WTC11 (cell line): ENCODE measurements at regions not wholly inside any gene's neighbourhood (a gene's known extent, or its start where the extent isn't known, plus 50 kb on each side); places are given as distances from the start of the nearest gene placed in this dataset.

Source experiments
- ATAC-seq: fragments of 200-7000 bp; cut with Tn5 transposase; 2 replicates; pipeline ENCODE4 v1.10.0; 2021; ENCODE audit warnings: mild to moderate bottlenecking, moderate library complexity
- CTCF ChIA-PET: fragments of 300-600 bp; sonication (Branson Sonifier 250); formaldehyde crosslinking; loops from one replicate; lab custom pipeline; 2021; ENCODE audit warnings: antibody characterized with exemption; lab: Charles Lee
- POLR2A ChIA-PET: fragments of 350-600 bp; sonication (Branson Sonifier 250); formaldehyde crosslinking; loops from one replicate; lab custom pipeline; 2021; ENCODE audit warnings: antibody characterized with exemption; lab: Charles Lee
- DNase-seq: peaks from one replicate; pipeline ENCODE4 v3.0.0; 2021; ENCODE audit warnings: low spot score
- H3K27ac Mint-ChIP-seq: 2 replicates; pipeline ENCODE4 v1.8.0; 2021; ENCODE audit warnings: mixed read lengths
- H3K27me3 Mint-ChIP-seq: 2 replicates; pipeline ENCODE4 v1.8.0; 2021; ENCODE audit warnings: low read depth, mild to moderate bottlenecking, moderate library complexity, mixed read lengths
- H3K36me3 Mint-ChIP-seq: 2 replicates; pipeline ENCODE4 v1.8.0; 2021; ENCODE audit warnings: mixed read lengths
- H3K4me1 Mint-ChIP-seq: 2 replicates; pipeline ENCODE4 v1.8.0; 2022; ENCODE audit warnings: mixed read lengths
- H3K4me3 Mint-ChIP-seq: 2 replicates; pipeline ENCODE4 v1.8.0; 2021; ENCODE audit warnings: mild to moderate bottlenecking, moderate library complexity, mixed read lengths
- H3K9me3 Mint-ChIP-seq: 2 replicates; pipeline ENCODE4 v1.8.0; 2021; ENCODE audit warnings: mixed read lengths
- AR ChIP-seq: fragments of 250-450 bp; sonication (Bioruptor Pico); IDR thresholded peaks from 2 replicates; pipeline ENCODE4 v1.9.0; 2021; ENCODE audit warnings: mild to moderate bottlenecking
- ATF3 ChIP-seq: sonication (generic); formaldehyde crosslinking; conservative IDR thresholded peaks from 2 replicates; pipeline ENCODE4 v1.8.1; 2022; ENCODE audit warnings: mild to moderate bottlenecking, missing genetic modification reagents
- CBFB ChIP-seq: sonication (generic); formaldehyde crosslinking; IDR thresholded peaks from 2 replicates; pipeline ENCODE4 v1.8.1; 2022; ENCODE audit warnings: mild to moderate bottlenecking, low read depth, missing genetic modification reagents
- ELF4 ChIP-seq: sonication (generic); formaldehyde crosslinking; IDR thresholded peaks from 2 replicates; pipeline ENCODE4 v1.8.1; 2022; ENCODE audit warnings: low read depth, mild to moderate bottlenecking, moderate library complexity, missing genetic modification reagents
- ERG ChIP-seq: fragments of 250-450 bp; sonication (Bioruptor Pico); IDR thresholded peaks from 2 replicates; pipeline ENCODE4 v1.8.0; 2021; ENCODE audit warnings: mild to moderate bottlenecking
- FOXP1 ChIP-seq: sonication (generic); formaldehyde crosslinking; IDR thresholded peaks from 2 replicates; pipeline ENCODE4 v1.8.0; 2022; ENCODE audit warnings: missing genetic modification reagents, mild to moderate bottlenecking, moderate library complexity, borderline replicate concordance
- GRHL2 ChIP-seq: fragments of 250-450 bp; sonication (Bioruptor Pico); IDR thresholded peaks from 2 replicates; pipeline ENCODE4 v1.8.0; 2022; ENCODE audit warnings: mild to moderate bottlenecking, moderate library complexity; ENCODE audit not compliant: insufficient replicate concordance, severe bottlenecking
- HMGA2 ChIP-seq: fragments of 250-450 bp; sonication (Bioruptor Pico); IDR thresholded peaks from 2 replicates; pipeline ENCODE4 v1.4.0; 2021; ENCODE audit warnings: mild to moderate bottlenecking, moderate library complexity
- NFE2L1 ChIP-seq: sonication (generic); formaldehyde crosslinking; IDR thresholded peaks from 2 replicates; pipeline ENCODE4 v1.8.1; 2023; ENCODE audit warnings: missing genetic modification reagents
- NR3C1 ChIP-seq: sonication (generic); formaldehyde crosslinking; conservative IDR thresholded peaks from 2 replicates; pipeline ENCODE4 v1.8.1; 2023; ENCODE audit warnings: low read depth, mild to moderate bottlenecking, missing genetic modification reagents
- OVOL2 ChIP-seq: fragments of 250-450 bp; sonication (Bioruptor Pico); IDR thresholded peaks from 2 replicates; pipeline ENCODE4 v1.9.0; 2021; ENCODE audit warnings: mild to moderate bottlenecking, borderline replicate concordance
- SMAD3 ChIP-seq: sonication (generic); formaldehyde crosslinking; IDR thresholded peaks from 2 replicates; pipeline ENCODE4 v1.8.0; 2022; ENCODE audit warnings: missing genetic modification reagents, mild to moderate bottlenecking, borderline replicate concordance
- SMAD4 ChIP-seq: sonication (generic); formaldehyde crosslinking; IDR thresholded peaks from 2 replicates; pipeline ENCODE4 v1.8.0; 2022; ENCODE audit warnings: mild to moderate bottlenecking, missing genetic modification reagents
- TP53 ChIP-seq: sonication (generic); formaldehyde crosslinking; IDR thresholded peaks from 2 replicates; pipeline ENCODE4 v1.8.1; 2023; ENCODE audit warnings: mild to moderate bottlenecking, missing genetic modification reagents
- ZNF121 ChIP-seq: sonication (generic); formaldehyde crosslinking; IDR thresholded peaks from 2 replicates; pipeline ENCODE4 v1.8.0; 2023; ENCODE audit warnings: missing genetic modification reagents
- ZNF232 ChIP-seq: sonication (generic); formaldehyde crosslinking; IDR thresholded peaks from 2 replicates; pipeline ENCODE4 v1.8.0; 2022; ENCODE audit warnings: mild to moderate bottlenecking, missing genetic modification reagents
- ZNF317 ChIP-seq: sonication (generic); formaldehyde crosslinking; IDR thresholded peaks from 2 replicates; pipeline ENCODE4 v1.8.1; 2023; ENCODE audit warnings: low read depth, mild to moderate bottlenecking, moderate library complexity, missing genetic modification reagents, borderline replicate concordance
- ZNF423 ChIP-seq: fragments of 250-450 bp; sonication (Bioruptor Pico); IDR thresholded peaks from 2 replicates; pipeline ENCODE4 v2.1.2; 2022; ENCODE audit warnings: mild to moderate bottlenecking, moderate library complexity
- ZNF671 ChIP-seq: fragments of 250-450 bp; sonication (Bioruptor Pico); IDR thresholded peaks from 2 replicates; pipeline ENCODE4 v1.8.0; 2021; ENCODE audit warnings: mild to moderate bottlenecking
- TF ChIP-seq, protein P1 (sequence below): sonication (generic); formaldehyde crosslinking; IDR thresholded peaks from 2 replicates; pipeline ENCODE4 v1.8.1; 2023; ENCODE audit warnings: mild to moderate bottlenecking, missing genetic modification reagents
- TF ChIP-seq, protein P2 (sequence below): fragments of 200-600 bp; IDR thresholded peaks from 2 replicates; pipeline ENCODE4 v1.8.0; 2022; ENCODE audit warnings: antibody characterized with exemption

- no peak for TF ChIP-seq ERG
- no peak for TF ChIP-seq SMAD3 (CRISPR knock-in tag)
- TF ChIP-seq, protein P1, sequence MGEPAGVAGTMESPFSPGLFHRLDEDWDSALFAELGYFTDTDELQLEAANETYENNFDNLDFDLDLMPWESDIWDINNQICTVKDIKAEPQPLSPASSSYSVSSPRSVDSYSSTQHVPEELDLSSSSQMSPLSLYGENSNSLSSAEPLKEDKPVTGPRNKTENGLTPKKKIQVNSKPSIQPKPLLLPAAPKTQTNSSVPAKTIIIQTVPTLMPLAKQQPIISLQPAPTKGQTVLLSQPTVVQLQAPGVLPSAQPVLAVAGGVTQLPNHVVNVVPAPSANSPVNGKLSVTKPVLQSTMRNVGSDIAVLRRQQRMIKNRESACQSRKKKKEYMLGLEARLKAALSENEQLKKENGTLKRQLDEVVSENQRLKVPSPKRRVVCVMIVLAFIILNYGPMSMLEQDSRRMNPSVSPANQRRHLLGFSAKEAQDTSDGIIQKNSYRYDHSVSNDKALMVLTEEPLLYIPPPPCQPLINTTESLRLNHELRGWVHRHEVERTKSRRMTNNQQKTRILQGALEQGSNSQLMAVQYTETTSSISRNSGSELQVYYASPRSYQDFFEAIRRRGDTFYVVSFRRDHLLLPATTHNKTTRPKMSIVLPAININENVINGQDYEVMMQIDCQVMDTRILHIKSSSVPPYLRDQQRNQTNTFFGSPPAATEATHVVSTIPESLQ (CRISPR knock-in tag) = no peak
- TF ChIP-seq, protein P2, sequence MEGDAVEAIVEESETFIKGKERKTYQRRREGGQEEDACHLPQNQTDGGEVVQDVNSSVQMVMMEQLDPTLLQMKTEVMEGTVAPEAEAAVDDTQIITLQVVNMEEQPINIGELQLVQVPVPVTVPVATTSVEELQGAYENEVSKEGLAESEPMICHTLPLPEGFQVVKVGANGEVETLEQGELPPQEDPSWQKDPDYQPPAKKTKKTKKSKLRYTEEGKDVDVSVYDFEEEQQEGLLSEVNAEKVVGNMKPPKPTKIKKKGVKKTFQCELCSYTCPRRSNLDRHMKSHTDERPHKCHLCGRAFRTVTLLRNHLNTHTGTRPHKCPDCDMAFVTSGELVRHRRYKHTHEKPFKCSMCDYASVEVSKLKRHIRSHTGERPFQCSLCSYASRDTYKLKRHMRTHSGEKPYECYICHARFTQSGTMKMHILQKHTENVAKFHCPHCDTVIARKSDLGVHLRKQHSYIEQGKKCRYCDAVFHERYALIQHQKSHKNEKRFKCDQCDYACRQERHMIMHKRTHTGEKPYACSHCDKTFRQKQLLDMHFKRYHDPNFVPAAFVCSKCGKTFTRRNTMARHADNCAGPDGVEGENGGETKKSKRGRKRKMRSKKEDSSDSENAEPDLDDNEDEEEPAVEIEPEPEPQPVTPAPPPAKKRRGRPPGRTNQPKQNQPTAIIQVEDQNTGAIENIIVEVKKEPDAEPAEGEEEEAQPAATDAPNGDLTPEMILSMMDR = no peak
- no peak for TF ChIP-seq ATF3
- no peak for TF ChIP-seq ZNF121 (CRISPR knock-in tag)
- TF ChIP-seq ZNF671 (CRISPR knock-in tag) = no peak
- Mint-ChIP-seq H3K4me3 (no peak overlapping the region), H3K27me3 (no peaks in the 10 kb centered on the region), H3K4me1 (no peaks in the 10 kb centered on the region), H3K36me3 (no peaks in the 10 kb centered on the region), H3K9me3 (no peaks in the 10 kb centered on the region), H3K27ac (no peak overlapping the region)
- ChIA-PET CTCF (no interaction called here), POLR2A (no interaction called here)
- no peak for DNase-seq
- ATAC-seq = no peak
Observed at GRCh38 chr2:2466534-2466933, 135.5 kb upstream of the MYT1L start.

- Mint-ChIP-seq H3K36me3 (no peaks in the 10 kb centered on the region), H3K27ac (no peak overlapping the region), H3K4me1 (peaks cover 12% of the 10 kb centered on the region), H3K4me3 (no peak overlapping the region), H3K27me3 (no peaks in the 10 kb centered on the region), H3K9me3 (peaks cover 7% of the 10 kb centered on the region; the same call in 1 of the 2 replicates)
- ChIA-PET POLR2A (no interaction called here), CTCF (no interaction called here)
- no peak for DNase-seq
- TF ChIP-seq AR = no peak
- no peak for TF ChIP-seq NFE2L1 (CRISPR knock-in tag)
- no peak for TF ChIP-seq HMGA2 (CRISPR knock-in tag)
- no peak for TF ChIP-seq NR3C1 (CRISPR knock-in tag)
- TF ChIP-seq FOXP1 = no peak
- no peak for TF ChIP-seq GRHL2
- TF ChIP-seq ZNF232 = no peak
- no peak for TF ChIP-seq ZNF423 (CRISPR knock-in tag)
- TF ChIP-seq SMAD3 (CRISPR knock-in tag) = no peak
- no peak for TF ChIP-seq SMAD4 (CRISPR knock-in tag)
- TF ChIP-seq ZNF317 (CRISPR knock-in tag) = no peak
- no peak for TF ChIP-seq ATF3
- no peak for TF ChIP-seq CBFB (CRISPR knock-in tag)
- TF ChIP-seq ELF4 (CRISPR knock-in tag) = no peak
- no peak for TF ChIP-seq OVOL2
- no peak for TF ChIP-seq TP53 (CRISPR knock-in tag)
- ATAC-seq = no peak
Observed at GRCh38 chr2:2464643-2465042, 133.6 kb upstream of the MYT1L start.
